NCI-H1092 (cell line): ENCODE measurements at regions not wholly inside any gene's neighbourhood (a gene's known extent, or its start where the extent isn't known, plus 50 kb on each side); places are given as distances from the start of the nearest gene placed in this dataset.

Experiments
- DNase-seq: peaks from one replicate; lab custom pipeline; 2025; lab: John Stamatoyannopoulos, UW

- no peak for DNase-seq
Measured at GRCh38 chr3:13209634-13209997, 136.4 kb upstream of the IQSEC1 start.

GRCh38 chr3:13208706-13209633, 135.7 kb upstream of the IQSEC1 start:
- DNase-seq = no peak

- DNase-seq = no peak
Measured at GRCh38 chr3:13207975-13208705, 134.9 kb upstream of the IQSEC1 start.

GRCh38 chr3:13207578-13207922, 134.3 kb upstream of the IQSEC1 start:
- no peak for DNase-seq

- DNase-seq = no peak
Measured at GRCh38 chr3:13206799-13207577, 133.8 kb upstream of the IQSEC1 start.

GRCh38 chr3:13205567-13206143, 132.4 kb upstream of the IQSEC1 start:
- no peak for DNase-seq

GRCh38 chr3:13204177-13204581, 130.9 kb upstream of the IQSEC1 start:
- DNase-seq = no peak

GRCh38 chr3:13203398-13204176, 130.4 kb upstream of the IQSEC1 start:
- no peak for DNase-seq

GRCh38 chr3:13202744-13203397, 129.6 kb upstream of the IQSEC1 start:
- DNase-seq = no peak

GRCh38 chr3:13201851-13202250, 128.6 kb upstream of the IQSEC1 start:
- no peak for DNase-seq

GRCh38 chr3:13200946-13201345, 127.7 kb upstream of the IQSEC1 start:
- DNase-seq = no peak

- no peak for DNase-seq
Measured at GRCh38 chr3:13200465-13200864, 127.2 kb upstream of the IQSEC1 start.

GRCh38 chr3:13199899-13200451, 126.7 kb upstream of the IQSEC1 start:
- no peak for DNase-seq

GRCh38 chr3:13199006-13199776, 126.0 kb upstream of the IQSEC1 start:
- DNase-seq = no peak

- no peak for DNase-seq
Measured at GRCh38 chr3:13198264-13198879, 125.1 kb upstream of the IQSEC1 start.

GRCh38 chr3:13197795-13198194, 124.6 kb upstream of the IQSEC1 start:
- DNase-seq = no peak

GRCh38 chr3:13197281-13197680, 124.1 kb upstream of the IQSEC1 start:
- DNase-seq = no peak

- DNase-seq = no peak
Measured at GRCh38 chr3:13195374-13195773, 122.1 kb upstream of the IQSEC1 start.
